Occipital lobe (tissue), 1 donor: ENCODE measurements at regions not wholly inside any gene's neighbourhood (a gene's known extent, or its start where the extent isn't known, plus 50 kb on each side); places are given as distances from the start of the nearest gene placed in this dataset.
"Not testable (repeated sequence)": the region's sequence is repeated elsewhere in the genome, so short reads cannot be mapped to it uniquely, and the experiment has no call there.

Source experiments
- DNase-seq: peaks from one replicate; lab custom pipeline; 2025; lab: John Stamatoyannopoulos, UW

DNA sequence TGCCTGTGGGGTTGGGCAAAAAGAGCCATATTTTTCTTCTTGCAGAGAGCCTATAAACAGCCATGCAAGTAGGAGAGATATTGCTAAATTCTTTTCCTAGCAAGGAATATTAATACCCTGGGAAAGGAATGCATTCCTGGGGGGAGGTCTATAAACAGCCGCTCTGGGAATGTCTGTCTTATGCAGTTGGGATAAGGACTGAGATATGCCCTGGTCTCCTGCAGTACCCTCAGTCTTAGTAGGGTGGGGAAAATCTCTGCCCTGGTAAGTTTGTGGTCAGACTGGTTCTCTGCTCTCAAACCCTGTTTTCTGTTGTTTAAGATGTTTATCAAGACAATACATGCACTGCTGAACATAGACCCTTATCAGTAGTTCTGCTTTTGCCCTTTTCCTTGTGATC lies 508.3 kb downstream of the IRS1 start:
- not testable (repeated sequence) for DNase-seq

DNA sequence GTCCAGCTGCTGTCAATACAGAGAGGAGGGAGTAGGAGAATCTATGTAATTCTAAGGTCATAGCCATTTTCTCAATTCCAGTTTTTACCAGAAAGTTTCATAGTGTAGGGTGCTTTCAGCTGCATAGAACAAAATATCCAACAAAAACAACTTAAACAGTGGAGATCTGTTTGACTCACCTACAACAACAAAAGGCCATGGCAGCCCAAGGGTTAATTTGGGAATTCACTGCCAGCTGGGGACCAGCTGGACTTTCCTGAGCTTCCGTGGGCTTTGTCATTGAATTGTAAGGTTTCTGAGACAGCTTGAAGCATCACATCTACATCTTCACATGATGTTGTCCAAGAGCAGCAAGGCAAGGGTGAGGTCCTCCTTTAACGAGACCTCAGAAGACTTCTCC lies 512.7 kb downstream of the IRS1 start:
- no peak for DNase-seq

DNA sequence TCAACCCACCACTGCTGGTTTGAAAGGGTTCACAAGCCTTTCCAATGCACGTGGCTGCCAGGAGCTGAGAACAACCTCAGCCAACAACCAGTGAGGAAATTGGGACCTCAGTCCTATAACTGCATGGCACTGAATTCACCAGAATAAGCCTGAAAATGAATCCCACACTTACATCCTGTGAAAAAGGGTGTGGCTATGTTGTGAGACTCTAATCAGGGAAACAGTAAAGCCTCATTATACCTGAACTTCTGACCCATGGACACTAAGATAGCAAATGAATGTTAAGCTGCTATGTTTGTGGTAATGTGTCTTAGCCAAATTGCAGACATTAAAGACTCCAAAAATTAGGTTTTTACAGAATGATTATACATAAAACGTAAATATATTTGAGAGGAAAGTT lies 515.8 kb downstream of the IRS1 start:
- DNase-seq, result no peak

DNA sequence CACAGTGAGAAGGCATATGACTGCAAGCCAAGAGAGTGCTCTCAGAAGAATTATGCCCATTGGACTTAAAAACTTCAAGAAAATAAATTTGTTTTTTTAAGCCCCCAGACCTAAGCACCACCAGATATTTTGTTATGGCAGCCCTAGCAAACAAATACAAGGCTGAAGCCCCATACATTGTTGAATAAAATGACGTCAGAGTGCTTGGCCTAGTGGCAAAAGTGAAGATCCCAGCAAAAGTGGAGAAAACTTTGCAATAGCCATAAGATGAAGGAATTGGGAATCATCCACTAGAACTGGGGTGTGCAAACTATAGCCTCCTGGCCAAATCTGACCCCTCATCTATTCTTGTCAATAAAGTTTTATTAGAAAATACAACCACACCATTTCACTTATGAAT lies 517.5 kb downstream of the IRS1 start:
- DNase-seq, result no peak

DNA sequence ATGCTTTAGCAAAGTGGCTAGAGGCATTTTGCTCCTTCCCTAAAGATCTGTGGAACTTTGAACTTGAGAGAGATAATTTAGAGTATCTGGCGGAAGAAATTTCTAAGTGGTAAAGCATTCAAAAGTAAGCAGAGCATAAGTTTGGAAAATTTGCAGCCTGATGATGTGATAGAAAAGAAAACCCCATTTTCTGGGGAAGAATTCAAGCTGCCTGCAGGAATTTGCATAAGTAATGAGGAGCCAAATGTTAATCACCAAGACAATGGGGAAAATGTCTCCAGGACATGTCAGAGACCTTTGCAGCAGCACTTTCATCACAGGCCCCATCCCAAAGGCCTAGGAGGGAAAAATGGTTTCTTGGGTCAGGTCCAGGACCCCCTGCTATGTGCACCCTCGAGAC lies 519.5 kb downstream of the IRS1 start:
- DNase-seq, result not testable (repeated sequence)

DNA sequence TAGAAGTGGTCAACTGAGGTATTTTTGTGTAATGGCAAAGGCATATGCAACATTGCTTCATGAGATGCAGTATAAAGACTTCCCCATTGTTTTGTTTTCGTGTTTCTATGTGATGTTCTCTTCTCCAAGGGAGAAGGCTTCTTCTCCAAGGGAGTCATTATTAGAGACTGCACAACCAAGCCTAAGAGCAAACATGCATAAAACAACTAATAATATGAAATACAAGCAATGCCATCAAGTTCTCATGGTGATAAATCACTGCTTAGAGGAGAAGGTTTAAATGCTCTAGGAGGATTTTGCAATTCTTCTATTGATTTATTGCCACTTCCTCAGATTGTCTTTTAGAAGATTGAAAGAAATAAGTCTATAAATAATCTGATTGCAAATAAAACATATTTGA lies 524.4 kb downstream of the IRS1 start:
- DNase-seq, result no peak

DNA sequence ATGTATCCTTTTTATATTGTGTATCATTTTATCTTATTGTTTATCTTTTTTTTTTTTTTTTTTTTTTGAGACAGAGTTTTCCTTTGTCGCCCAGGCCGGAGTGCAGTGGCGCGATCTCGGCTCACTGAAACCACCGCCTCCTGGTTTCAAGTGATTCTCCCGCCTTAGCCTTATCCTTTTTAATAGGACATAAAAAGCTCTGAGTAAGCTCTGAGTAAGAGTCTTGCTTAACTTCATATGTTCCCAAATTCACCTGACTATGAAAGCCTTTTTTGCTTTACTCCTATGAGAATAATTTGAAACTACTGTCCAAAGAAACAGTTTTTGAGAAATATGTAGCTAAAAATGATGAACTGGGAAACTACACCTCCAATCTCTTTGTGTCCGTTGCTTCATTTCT lies 525.5 kb downstream of the IRS1 start:
- no peak for DNase-seq

DNA sequence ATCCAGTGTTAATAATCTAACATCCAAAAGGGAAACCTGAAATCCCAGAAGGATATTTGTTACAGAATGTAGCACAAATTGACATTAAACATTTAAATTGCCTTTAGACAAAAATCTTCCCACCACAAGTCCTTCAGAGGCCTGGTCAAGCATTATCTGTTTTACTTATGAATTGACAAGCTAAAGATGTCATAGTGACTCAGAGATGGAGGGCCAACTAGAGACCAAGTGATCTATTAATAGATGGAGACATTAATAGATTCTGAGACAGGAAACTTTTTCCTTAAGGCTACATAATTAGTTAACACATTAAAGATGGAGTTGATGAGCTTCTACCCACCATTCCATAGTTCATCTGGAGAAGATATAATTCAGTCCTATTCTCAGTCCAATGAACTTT lies 526.2 kb downstream of the IRS1 start:
- no peak for DNase-seq

DNA sequence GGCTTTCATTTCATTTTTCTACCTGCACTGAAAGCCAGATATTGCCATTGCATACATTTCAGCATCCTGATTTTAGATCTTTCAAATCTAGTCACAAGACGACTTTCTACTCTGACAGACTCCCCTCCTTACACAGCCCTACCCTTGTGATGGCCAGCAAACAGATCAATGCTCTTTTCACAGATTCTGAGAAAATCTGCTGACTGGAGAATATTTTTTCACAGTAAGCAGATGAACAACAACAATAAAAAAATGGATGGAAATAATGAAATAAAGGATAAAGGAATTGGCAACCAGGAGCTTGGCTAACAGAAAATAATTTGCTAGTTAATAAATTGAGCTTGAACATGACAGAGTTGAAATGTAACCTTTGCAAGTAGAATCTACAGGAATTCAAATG lies 527.2 kb downstream of the IRS1 start:
- DNase-seq, result no peak

DNA sequence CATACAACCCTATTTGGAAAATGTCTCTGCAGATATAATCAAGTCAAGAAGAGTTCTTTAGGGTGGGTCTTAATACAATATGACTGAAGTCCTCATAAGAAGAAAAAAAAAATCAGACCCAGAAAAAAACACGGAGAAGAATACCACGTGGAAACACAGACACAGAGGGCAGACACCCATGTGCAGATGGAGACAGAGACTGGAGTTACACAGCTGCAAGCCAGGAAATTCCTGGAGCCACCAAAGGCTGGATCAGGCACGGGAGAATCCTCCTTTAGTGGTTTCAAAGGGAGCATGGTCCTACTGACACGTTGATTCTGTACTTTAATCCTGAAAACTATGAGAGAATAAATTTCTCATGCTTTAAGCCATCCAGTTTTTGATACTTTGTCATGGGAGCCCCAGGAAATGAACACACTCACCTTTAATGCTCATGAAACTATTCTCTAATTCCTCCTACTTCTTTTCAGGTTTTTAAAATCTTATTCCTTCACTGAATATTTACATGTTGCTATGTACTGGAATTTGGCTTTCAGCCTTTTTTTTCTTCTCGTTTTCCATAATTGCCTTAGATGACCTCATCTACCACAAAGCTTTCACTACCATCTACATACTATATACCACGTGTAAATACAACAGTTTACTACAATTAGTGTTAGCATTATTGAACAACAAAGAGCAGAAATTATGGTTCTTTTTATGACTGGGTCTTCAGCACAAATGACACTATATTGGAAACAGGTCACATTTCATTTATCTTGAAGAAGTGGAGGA lies 529.1 kb downstream of the IRS1 start:
- DNase-seq, result no peak

DNA sequence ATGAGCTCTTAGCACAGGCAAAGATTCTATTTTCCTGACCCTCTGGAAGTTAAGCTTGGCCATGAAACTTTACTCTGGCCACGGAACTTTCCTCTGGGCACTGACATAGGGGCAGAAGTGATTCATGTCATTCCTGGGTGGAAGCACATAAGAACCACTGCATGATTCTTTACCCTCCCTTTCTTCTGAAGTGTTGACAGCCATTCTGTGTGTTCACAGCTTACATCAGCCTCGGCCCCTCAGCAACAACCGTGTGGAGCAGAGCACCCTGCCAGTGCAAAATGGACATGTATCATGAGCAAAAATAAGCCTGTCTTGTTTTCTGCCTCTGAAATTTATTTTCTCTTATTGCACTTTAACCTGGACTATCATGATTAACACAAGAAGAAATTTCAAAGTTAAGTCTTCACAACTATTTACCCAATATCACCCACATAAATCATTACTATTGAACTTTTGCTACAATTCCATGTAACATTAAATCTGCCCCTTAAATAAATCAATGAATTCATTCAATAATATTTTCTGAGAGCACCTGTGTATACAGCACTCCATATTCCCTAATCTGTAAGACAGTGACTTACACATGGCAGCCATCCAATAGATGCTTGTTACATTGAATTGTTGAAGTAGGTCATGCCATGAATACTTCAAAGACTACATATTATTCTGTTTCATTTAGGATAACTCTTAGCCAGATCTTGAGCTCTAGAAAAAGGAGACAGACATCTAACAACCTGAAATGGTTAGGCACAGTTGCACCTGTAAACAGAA lies 531.9 kb downstream of the IRS1 start:
- DNase-seq, result no peak

DNA sequence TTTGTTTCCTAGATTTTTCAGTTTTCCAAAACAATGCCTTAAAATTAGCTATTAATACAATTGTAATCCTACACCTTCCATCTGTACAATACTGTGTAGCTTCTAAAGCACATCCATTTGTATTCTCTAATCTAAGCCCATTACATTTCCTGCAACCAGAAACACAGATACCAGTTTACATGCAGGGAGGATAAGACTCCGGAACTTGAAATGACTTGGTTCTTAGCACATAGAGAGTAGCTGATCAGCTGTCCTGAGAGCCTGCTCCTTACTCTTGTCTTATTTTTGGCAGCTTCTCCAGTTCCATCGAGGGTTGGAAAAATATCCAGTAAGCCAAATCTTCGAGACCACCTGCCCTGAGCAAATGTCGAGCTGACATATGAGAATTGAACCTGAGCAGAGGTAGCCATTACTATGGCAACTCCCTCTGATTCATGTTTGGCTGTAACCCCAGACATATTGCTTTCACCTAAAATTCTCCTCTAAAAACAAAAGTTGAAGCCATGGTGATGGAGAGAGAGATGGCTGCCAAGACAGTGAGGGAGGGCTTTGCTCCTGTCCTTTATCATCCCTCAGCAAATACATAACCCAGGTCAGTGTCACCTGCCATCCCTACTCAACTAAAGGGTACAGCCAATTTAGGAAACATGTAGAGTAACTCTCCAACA lies 542.8 kb downstream of the IRS1 start:
- no peak for DNase-seq

DNA sequence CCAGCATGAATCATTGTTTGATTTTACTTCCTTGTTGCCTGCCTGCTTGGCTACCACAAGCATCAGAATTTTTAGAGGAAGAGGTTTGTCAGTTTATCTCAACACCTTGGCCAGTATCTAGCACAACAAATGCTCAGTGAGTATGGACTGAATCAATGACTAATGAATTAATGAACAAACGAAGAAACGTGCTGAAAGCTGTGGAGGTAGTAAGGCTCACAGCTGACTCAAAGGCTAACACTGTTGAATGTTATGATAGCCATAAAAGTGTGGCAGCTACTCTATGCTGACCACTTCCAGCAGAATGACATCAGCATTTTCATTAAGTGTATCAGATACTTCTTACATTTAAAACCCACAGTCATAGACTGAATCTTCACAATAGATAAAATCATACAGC lies 543.4 kb downstream of the IRS1 start:
- DNase-seq, result no peak

DNA sequence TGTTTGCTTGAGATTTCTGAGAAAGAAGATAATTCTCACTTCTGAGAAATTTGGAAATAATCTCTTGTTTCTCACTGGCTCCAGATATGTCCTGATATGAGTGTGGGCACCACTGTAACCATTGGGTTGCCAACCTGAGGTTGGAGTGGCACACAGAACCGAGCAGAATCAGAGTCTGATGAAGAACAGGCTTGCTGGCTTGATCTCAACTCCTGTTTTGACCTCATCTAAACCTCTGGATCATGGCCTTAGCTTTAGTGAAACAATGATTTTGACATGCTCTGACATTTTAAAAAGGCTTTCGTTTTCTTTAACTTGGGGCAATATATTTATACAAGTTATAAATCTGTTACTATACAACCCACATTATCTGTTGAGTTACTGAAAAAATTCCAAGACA lies 548.0 kb downstream of the IRS1 start:
- DNase-seq, result no peak

DNA sequence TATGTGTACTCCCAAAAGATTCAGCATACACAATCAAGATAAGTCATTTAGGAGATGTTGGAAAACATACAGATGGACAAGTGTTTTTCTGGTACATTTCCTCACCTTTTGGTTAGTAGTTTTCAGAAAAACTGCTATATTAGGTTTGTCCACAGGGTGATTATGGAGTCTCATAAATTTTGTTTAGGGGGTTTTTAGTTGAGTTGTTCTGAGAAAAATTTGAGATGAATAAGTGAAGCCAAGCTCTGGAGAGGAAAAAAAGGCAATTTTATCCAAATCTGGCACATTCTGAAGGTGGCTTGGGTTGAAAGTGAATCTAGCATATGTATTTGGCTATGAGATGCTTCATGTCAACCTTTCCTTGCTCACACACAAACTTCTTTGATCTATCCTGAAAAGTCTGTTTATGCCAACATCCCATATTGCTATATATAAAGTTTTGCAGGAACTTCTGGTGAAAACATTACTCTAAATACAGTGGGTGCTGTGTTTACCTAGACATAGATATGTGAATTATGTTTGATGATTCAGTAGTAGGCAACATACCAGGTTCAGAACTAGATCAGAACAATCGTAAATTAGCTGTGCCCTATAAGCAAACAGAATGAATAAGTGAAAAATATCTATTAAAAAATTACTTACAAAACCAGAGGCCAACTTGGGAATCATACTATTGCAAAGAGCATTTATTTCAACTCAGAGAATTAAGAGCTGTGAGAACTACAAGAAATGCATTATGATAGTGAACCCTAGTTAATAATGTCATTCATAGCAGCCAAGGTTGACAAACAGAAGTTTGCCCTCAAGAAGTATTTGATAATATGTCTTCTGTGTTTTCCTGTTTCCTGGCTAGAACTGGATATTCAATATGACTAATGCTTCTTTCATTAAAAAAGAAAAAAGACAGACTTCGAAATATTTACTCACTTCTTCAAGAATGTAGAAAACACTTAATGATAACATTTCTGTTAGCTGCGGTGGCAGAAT lies 552.0 kb downstream of the IRS1 start:
- no peak for DNase-seq

DNA sequence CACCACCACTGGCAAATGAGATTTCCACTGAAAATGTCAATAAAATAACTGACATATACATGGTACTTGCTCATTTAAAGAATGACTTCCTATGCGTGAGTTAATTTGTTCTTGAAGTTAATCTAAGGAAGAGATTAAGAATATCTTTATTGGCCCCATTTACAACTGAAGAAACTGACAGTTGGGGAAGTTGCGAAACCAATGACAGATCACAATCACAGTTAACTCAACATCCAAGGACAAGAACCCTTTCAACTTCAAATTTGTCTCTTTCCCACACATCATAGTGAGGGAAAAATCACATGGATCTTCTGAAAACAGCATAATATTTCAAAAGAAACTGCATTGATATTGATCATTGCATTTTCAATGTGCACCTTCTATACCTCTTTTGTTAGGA lies 565.4 kb downstream of the IRS1 start:
- no peak for DNase-seq

DNA sequence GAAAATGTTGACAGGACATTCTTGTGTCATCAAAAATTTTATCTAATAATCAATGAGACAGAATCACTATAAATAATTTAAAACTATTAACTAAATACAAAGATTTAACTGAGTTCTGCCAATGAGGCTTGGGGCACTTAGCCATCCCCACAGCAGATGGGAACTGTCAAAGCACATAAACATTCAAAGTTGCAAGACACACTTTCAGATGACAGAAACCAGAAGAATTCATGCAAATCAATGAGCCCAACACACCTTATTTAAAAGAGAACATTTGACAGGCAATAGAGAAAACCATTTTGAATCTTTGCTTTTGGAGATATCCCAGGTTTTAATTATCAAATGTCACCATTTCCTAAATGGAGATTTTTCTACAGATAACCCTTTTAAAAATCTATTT lies 566.2 kb downstream of the IRS1 start:
- no peak for DNase-seq

DNA sequence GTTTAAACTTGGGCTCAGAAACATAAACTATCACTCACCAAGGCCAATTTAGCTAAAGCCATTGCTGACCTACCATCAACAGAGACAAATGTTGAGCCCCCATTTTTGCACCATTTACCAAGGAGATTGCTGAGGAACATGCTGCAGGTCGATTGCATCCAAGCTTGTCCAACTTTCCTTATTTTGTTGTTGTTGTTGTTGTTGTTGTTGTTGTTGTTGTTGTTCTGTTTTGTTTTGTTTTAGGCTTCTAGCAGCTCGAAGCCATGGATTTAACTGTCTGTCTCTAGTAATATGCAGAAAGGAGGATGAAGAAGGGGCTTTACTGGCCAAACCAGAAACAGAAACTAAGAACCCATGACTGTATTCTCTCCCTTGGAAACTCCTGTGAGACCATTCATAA lies 571.5 kb downstream of the IRS1 start:
- DNase-seq, result no peak

DNA sequence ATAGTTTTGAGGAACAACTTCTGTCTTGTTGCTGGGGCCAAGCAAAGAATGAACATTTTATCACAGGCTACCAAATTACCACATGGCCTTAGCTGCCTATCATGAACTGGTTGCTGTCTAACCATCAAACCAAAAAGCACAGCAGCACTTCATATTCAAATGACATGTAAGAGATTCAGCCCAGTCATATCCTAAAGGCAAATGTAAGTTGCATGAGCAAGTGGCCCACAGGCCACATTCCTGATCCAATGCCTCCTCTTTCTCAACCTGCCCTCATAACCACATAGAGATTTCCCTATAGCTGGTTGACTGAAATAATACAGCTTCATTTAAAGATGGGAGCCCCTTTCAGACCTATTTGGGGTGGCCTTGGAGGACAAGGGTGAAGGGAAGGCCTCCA lies 572.3 kb downstream of the IRS1 start:
- DNase-seq, result no peak

DNA sequence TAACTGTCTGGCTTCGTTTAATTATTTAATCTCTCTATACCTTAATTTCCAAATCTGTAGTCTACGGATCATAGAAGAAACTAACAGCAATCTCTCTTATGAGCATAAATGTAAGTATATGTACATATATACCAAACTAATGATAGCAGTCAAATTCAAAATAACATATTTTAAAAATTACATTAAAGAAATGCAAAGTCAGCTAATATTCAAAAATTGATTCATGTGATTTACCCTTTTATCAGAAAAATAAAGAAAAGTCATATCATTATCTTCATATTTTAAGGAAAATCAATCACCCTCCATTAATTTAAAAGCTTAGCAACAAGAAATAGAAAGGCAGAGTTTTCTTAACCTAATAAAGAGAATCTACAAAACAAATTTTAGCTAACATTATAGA lies 575.9 kb downstream of the IRS1 start:
- no peak for DNase-seq

DNA sequence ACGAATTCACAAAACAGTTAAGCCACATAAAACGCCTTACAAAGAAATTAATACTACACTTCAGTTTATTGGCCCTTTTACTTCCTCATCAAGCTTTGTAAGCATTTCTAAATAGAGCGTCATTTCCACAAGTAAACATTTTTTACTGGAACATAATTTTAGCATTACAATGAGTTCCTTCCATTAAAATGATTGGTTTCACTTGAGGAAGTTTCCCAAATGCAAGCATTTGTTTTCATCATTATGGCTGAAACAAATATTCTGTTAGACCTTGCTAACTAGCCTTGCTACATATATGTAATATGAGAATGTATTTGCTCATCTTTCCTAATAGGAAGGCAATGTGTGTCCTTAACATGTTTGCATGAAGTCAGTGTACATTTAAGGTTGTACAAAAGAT lies 579.1 kb downstream of the IRS1 start:
- no peak for DNase-seq
